Endothelial cell (in vitro differentiated cells): ENCODE measurements at regions not wholly inside any gene's neighbourhood (a gene's known extent, or its start where the extent isn't known, plus 50 kb on each side); places are given as distances from the start of the nearest gene placed in this dataset.
"Not testable (repeated sequence)": the region's sequence is repeated elsewhere in the genome, so short reads cannot be mapped to it uniquely, and the experiment has no call there.

Experiments used
- DNase-seq: peaks from one replicate; pipeline ENCODE4 v3.0.0; 2021; ENCODE audit warnings: low spot score
- H3K27ac Mint-ChIP-seq: one replicate; pipeline ENCODE4 v1.8.0; 2021; ENCODE audit warnings: mixed read lengths, inconsistent platforms; ENCODE audit not compliant: unreplicated experiment
- H3K27me3 Mint-ChIP-seq: one replicate; pipeline ENCODE4 v1.8.0; 2021; ENCODE audit warnings: mild to moderate bottlenecking, moderate library complexity, mixed read lengths, inconsistent platforms; ENCODE audit not compliant: unreplicated experiment
- H3K36me3 Mint-ChIP-seq: one replicate; pipeline ENCODE4 v1.8.0; 2021; ENCODE audit warnings: mild to moderate bottlenecking, low read depth, mixed read lengths, inconsistent platforms; ENCODE audit not compliant: unreplicated experiment
- H3K4me1 Mint-ChIP-seq: one replicate; pipeline ENCODE4 v1.8.0; 2021; ENCODE audit warnings: mild to moderate bottlenecking, mixed read lengths, inconsistent platforms; ENCODE audit not compliant: unreplicated experiment
- H3K4me3 Mint-ChIP-seq: one replicate; pipeline ENCODE4 v1.8.0; 2021; ENCODE audit warnings: mild to moderate bottlenecking, mixed read lengths, inconsistent platforms; ENCODE audit not compliant: unreplicated experiment
- H3K9me3 Mint-ChIP-seq: one replicate; pipeline ENCODE4 v1.8.0; 2021; ENCODE audit warnings: mixed read lengths, inconsistent platforms; ENCODE audit not compliant: unreplicated experiment
- CTCF ChIP-seq: fragments of 200-600 bp; sonication (generic); IDR thresholded peaks from one replicate; pipeline ENCODE4 v1.5.0; 2021; ENCODE audit warnings: antibody characterized with exemption; ENCODE audit not compliant: unreplicated experiment

- Mint-ChIP-seq H3K27ac (no peak overlapping the region), H3K36me3 (no peaks in the 10 kb centered on the region), H3K9me3 (no peaks in the 10 kb centered on the region), H3K4me3 (no peak overlapping the region), H3K4me1 (peaks cover 10% of the 10 kb centered on the region), H3K27me3 (no peaks in the 10 kb centered on the region)
- TF ChIP-seq CTCF, result no peak
- no peak for DNase-seq
Measured at GRCh38 chr6:102942206-102942605, 1548.7 kb downstream of the GRIK2 start.

- Mint-ChIP-seq H3K27ac (no peak overlapping the region), H3K4me1 (no peaks in the 10 kb centered on the region), H3K4me3 (no peak overlapping the region), H3K36me3 (no peaks in the 10 kb centered on the region), H3K9me3 (no peaks in the 10 kb centered on the region), H3K27me3 (no peaks in the 10 kb centered on the region)
- TF ChIP-seq CTCF, result no peak
- no peak for DNase-seq
Measured at GRCh38 chr6:102936959-102937358, 1543.5 kb downstream of the GRIK2 start.

GRCh38 chr6:102928109-102928508 is 1534.6 kb downstream of the GRIK2 start:
- no peaks in the 10 kb centered on the region for H3K4me1 Mint-ChIP-seq
- H3K9me3 Mint-ChIP-seq, result no peaks in the 10 kb centered on the region
- no peaks in the 10 kb centered on the region for H3K36me3 Mint-ChIP-seq
- H3K4me3 Mint-ChIP-seq, result no peak overlapping the region
- TF ChIP-seq CTCF, result no peak
- no peak overlapping the region for H3K27ac Mint-ChIP-seq
- H3K27me3 Mint-ChIP-seq, result no peaks in the 10 kb centered on the region
- no peak for DNase-seq

- H3K9me3 Mint-ChIP-seq, result no peaks in the 10 kb centered on the region
- no peak for TF ChIP-seq CTCF
- H3K27ac Mint-ChIP-seq, result no peak overlapping the region
Measured at GRCh38 chr6:102918161-102918560, 1524.7 kb downstream of the GRIK2 start.

GRCh38 chr6:102911571-102911970 is 1518.1 kb downstream of the GRIK2 start:
- H3K9me3 Mint-ChIP-seq, result no peaks in the 10 kb centered on the region
- peaks cover 1% of the 10 kb centered on the region for H3K27me3 Mint-ChIP-seq
- TF ChIP-seq CTCF, result no peak
- H3K4me1 Mint-ChIP-seq, result peaks cover 2% of the 10 kb centered on the region
- no peak for DNase-seq
- H3K4me3 Mint-ChIP-seq, result no peak overlapping the region
- no peak overlapping the region for H3K27ac Mint-ChIP-seq
- no peaks in the 10 kb centered on the region for H3K36me3 Mint-ChIP-seq

More at GRCh38 chr6:102918161-102918560, 1524.7 kb downstream of the GRIK2 start:
- DNase-seq, result no peak
- no peak overlapping the region for H3K4me3 Mint-ChIP-seq
- no peaks in the 10 kb centered on the region for H3K27me3 Mint-ChIP-seq
- H3K36me3 Mint-ChIP-seq, result no peaks in the 10 kb centered on the region
- H3K4me1 Mint-ChIP-seq, result no peaks in the 10 kb centered on the region

- not testable (repeated sequence) for H3K27ac Mint-ChIP-seq, H3K27me3 Mint-ChIP-seq, H3K4me3 Mint-ChIP-seq, H3K4me1 Mint-ChIP-seq, H3K9me3 Mint-ChIP-seq, DNase-seq, H3K36me3 Mint-ChIP-seq
Measured at GRCh38 chr6:102910701-102911139, 1517.2 kb downstream of the GRIK2 start.
